Activated naive CD8-positive, alpha-beta T cell treated with anti-CD3 and anti-CD28 coated beads, Interleukin-2, amount 50 U/mL, for 16 hours (primary cell): ENCODE measurements at regions not wholly inside any gene's neighbourhood (a gene's known extent, or its start where the extent isn't known, plus 50 kb on each side); places are given as distances from the start of the nearest gene placed in this dataset.

Experiments
- DNase-seq: peaks from one replicate; pipeline ENCODE4 v3.0.0-alpha.2; 2020; ENCODE audit warnings: low read depth, low spot score

GRCh38 chr1:201589186-201589585, 50.3 kb downstream of the NAV1 start:
- no peak for DNase-seq

- no peak for DNase-seq
Measured at GRCh38 chr1:201590474-201590873, 51.5 kb downstream of the NAV1 start.

DNA sequence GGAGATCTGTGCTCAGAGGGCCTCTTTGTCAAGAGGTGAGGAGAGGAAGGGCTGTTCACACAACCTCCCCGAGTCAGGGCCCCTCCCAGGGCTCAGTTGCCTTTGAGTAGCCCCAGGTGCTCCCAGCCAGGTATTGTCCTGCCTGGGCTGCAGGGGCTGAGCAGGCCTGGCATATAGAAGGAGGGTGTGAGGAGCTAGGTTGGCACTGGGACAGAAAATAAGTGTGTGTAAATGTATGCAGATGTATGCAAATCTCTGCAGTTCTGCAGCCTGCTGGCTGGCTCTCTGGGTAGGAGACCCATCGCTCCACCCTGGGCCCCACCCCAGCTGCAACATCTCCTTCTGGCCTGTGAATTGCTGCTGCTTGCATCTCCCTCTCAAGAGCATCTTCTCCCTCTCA, 52.4 kb downstream of the NAV1 start:
- no peak for DNase-seq

GRCh38 chr1:201591981-201592380, 53.1 kb downstream of the NAV1 start:
- DNase-seq, result no peak

- DNase-seq, result no peak
Measured at GRCh38 chr1:201593200-201593921, 54.4 kb downstream of the NAV1 start.

- DNase-seq, result no peak
Measured at GRCh38 chr1:201594575-201595245, 55.8 kb downstream of the NAV1 start.

- no peak for DNase-seq
Measured at GRCh38 chr1:201595381-201595780, 56.5 kb downstream of the NAV1 start.

DNA sequence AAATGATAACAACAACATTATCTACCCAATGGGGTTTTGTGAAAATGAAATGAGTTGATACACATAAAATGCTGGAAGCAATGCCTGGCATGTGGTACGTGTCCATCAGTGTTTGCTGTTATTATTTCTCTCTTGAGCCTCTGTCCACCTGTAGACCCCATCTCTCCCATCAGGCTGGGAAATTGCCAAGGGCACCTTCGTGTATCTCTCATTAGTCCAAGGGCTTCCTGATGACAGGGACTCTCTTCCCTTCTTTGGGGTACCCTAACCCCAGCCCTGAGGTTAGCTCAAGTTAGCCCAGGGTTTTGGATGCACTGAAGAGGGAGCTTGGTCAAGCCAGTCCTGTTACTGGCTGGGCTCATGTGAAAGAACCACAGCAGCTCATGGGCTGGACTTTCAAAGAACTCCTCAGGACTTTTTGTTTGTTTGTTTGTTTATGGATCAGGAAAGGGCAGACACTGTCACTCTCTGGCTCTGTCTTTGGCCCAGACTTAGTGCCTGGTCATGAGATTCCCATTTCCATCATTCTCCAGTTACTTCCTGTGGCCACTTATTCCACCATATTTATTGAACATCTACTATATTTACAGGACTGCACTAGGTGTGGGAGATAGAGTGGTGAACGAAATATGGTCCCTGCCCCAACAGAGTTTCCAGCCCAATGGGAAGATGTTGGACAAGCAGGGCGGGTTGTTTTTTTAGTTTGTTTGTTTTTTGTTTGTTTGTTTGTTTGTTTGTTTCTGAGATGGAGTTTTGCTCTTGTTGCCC, 57.4 kb downstream of the NAV1 start:
- no peak for DNase-seq

DNA sequence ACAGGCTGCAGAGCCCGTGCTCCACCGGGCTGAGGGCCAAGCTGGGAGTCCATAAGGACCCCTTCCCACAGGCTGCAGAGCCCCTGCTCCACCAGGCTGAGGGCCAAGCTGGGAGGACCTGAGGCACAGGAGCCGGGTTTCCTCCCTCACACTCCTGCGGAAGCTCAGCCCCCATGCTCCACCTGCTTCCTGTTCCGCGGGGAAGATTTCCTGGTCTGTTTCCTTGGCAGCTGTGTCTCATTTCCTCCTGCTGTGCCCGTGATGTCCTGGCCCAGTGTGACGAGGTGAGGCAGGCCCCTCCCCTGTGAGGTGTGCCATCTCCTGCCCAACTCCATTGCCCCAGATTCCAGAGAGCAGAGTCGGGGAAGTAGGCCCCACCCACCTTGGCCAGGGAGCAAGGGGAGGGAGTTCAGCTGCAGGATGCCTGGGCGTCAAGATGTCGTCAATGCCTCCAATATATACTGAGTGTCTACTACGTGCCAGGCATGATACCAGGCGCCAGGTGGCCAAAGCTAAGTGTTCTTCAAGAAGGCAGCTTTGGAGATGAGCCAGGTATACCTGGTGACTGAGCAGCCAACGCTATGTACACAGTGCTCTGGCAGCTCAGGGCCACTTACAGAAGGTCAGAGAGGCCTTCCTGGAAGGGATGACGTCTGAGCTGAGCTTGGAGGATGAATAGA, 58.8 kb downstream of the NAV1 start:
- DNase-seq, result no peak

DNA sequence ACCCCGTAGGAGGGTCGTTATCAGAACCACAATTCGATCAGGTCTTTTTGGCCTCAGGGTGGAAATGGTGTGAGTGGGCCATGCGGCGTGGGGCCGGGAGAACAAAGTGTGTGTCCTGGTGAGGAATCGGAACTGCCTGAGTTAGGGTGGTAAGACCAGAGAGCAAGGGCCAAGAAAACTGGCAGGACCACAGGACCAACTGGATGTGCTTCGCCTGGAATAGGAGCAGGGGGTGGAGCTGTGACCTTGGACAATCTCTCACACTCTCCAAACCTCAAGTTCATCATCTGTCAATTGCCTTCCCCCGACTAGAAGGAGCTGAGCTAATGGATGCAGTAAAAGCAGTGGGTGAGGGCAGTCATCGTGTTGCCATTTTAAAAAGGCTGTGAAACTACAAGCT, 59.5 kb downstream of the NAV1 start:
- no peak for DNase-seq

GRCh38 chr1:201598973-201599372, 60.0 kb downstream of the NAV1 start:
- no peak for DNase-seq

- no peak for DNase-seq
Measured at GRCh38 chr1:201599548-201599947, 60.6 kb downstream of the NAV1 start.

GRCh38 chr1:201602413-201603265, 63.7 kb downstream of the NAV1 start:
- DNase-seq, result no peak

GRCh38 chr1:201603613-201604232, 64.8 kb downstream of the NAV1 start:
- DNase-seq, result no peak

DNA sequence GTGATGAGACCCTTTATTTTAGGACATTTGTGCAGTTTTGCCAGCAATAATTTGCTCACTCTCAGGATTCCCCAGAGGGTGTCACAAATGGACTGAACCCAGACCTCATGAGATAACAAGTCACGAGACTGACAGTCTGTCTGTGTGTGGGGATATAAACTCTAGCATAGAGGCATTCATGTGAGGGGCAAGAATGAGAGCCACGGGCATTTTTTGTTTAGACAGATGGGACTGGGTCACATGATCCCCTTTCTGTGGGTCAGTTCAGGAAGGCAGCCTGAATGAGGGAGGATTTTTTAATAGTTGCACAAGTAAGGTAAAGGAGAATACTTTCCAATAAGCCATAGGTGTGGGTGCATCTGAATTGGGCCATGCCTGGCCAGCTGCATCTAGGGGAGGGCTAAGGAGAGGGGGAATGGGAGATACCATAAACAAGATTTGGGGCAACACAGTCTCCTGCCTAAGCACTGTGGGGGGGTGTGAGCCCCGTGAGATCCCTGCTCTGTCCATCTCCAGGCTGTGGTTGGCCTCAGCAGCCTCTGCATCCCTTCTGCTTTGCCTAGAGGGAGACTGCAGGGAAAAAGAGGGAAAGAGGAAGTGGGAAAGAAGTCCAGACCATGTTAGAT, 66.6 kb downstream of the NAV1 start:
- no peak for DNase-seq

- no peak for DNase-seq
Measured at GRCh38 chr1:201606096-201606495, 67.2 kb downstream of the NAV1 start.

DNA sequence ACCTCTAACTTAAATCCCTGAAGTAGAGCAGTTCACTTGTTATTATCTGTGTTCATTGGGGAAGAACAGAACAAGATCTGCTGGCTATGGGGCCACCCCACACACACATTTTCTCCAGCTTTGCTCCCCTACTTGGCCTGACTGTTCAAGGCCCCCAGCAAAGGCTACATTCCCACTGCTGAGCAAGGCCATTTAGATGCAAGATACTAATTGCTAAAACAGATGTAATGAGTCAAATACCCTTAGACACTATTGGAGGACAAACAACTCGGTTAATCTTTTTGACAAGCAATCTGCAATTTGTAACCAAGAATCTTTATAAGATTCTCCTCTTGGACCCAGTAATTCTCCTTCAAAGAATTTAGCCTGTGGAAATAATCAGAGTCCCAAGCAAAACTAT, 67.7 kb downstream of the NAV1 start:
- no peak for DNase-seq

DNA sequence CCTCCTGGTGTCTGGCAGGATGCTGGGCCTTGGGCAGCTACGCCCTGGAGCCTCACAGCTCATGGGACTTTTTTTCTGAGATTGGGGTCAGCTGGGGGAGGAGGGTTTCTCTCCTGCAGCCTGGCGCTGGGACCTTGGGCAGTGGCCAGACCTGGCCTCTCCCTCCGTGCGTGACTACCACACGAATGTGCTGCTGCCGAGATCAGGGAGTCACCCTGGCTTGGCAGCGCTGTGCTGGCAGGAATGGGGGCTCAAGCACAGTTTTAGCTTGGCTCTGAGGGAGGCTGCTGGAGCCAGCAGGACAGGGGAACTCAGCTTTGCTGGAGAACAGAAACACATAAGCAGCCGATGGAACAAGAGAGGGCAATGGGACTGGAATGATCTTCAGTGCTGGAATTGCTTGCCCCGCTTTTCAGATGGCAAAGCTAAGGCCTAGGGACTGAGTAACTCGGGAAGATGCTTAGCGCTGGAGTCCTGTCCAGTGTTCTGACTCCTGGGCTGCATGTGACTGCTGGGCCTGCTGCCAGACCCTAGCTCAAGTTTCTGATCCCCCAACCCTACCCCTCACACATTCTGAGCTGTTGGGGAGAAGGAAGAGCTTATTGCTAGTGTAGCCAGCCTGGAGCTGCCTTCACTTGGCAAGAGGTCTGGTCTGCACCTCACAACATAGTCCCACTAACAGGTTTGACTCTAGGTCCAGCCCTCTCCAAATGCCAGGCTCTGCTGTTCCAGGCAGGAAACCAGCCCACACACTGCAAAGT, 69.9 kb downstream of the NAV1 start:
- DNase-seq, result no peak

DNA sequence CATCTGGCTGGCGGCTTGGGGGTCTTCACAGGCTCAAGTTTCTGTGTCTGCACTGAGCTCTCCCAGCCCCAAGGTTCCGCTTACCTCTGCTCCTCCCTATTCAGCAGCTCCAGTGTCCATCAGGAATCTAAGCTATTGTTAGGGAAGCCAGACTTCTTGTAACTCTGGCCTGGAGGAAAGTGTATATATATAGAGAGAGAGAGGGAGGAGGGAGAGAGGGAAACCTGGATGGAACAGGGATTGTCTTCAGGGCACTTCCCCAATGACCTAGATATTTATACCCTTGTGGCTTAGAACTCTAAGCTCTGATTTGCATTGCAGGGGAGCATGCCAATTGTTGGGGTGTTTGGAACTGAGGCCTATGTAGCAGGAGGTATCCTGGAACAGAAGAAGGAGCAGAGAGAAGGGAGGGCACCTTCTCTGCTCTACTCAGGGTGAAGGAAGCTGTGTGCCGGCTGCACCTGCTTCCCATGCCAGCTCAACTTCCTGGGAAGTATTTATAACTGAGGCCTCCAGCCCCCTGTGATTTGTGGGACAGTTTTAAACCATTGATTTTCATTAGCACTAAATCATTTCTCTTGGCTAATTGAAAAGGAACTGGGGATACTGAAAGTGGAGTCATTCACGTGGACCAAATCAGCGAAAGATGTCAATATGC, 70.9 kb downstream of the NAV1 start:
- DNase-seq, result no peak
